Esophagus muscularis mucosa (tissue), 3 donors: ENCODE measurements at regions not wholly inside any gene's neighbourhood (a gene's known extent, or its start where the extent isn't known, plus 50 kb on each side); places are given as distances from the start of the nearest gene placed in this dataset.

Experiments
- POLR2A ChIP-seq: fragments of 450-650 bp; IDR thresholded peaks from one replicate; pipeline ENCODE4 v1.6.1; 2017; ENCODE audit warnings: antibody characterized with exemption, moderate library complexity, mild to moderate bottlenecking, low read depth
- TF ChIP-seq, protein P1 (sequence below), 3 experiments: fragments of 200-600 bp in 2 of 3; fragments of 450-650 bp in 1 of 3; sonication (generic) in 2 of 3; IDR thresholded peaks; one replicate each; pipeline ENCODE4 v1.5.1; 2017 to 2019; ENCODE audit warnings: antibody characterized with exemption in 3 of 3, mild to moderate bottlenecking in 2 of 3, moderate library complexity in 1 of 3

DNA sequence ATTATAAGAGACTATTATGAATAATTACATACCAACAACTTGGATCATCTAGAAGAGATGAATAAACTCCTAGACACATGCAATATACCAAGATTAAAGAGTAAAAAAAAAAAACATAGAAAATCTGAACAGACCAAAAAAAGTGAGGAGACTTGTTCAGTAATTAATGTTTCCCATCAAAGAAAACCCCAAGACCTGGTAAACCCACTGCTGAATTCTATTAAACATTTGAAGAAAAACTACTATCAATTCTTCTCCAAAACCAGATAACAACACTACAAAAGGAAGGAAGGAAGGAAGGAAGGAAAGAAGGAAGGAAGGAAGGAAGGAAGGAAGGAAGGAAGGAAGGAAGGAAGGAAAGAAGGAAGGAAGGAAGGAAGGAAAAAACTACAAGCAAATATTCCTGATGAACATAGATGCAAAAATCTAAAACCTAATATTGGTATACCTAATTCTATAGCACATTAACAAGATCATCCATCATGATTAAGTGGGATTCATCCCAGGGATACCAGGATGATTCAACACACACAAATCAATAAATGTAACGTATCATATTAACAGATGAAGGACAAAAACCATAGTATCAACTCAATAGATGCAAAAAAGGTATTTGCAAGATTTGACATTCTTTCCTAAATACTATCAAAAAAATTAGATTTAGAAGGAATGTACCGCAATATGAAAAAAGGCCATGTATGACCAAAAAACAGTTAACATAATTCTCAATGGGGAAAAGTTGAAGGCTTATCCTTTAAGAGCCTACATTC, 445.5 kb downstream of the KCNH5 start:
- TF ChIP-seq, protein P1, sequence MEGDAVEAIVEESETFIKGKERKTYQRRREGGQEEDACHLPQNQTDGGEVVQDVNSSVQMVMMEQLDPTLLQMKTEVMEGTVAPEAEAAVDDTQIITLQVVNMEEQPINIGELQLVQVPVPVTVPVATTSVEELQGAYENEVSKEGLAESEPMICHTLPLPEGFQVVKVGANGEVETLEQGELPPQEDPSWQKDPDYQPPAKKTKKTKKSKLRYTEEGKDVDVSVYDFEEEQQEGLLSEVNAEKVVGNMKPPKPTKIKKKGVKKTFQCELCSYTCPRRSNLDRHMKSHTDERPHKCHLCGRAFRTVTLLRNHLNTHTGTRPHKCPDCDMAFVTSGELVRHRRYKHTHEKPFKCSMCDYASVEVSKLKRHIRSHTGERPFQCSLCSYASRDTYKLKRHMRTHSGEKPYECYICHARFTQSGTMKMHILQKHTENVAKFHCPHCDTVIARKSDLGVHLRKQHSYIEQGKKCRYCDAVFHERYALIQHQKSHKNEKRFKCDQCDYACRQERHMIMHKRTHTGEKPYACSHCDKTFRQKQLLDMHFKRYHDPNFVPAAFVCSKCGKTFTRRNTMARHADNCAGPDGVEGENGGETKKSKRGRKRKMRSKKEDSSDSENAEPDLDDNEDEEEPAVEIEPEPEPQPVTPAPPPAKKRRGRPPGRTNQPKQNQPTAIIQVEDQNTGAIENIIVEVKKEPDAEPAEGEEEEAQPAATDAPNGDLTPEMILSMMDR (IDR thresholded peaks at IDR 0.05), result no peak
- no peak for TF ChIP-seq POLR2A
